Mesodermal cell (in vitro differentiated cells): ENCODE measurements at regions not wholly inside any gene's neighbourhood (a gene's known extent, or its start where the extent isn't known, plus 50 kb on each side); places are given as distances from the start of the nearest gene placed in this dataset.

Experiments used
- H3K27ac ChIP-seq: 2 replicates; pipeline ENCODE4 v1.7.0; 2013; ENCODE audit warnings: mild to moderate bottlenecking, low read depth, low read length, moderate library complexity; ENCODE audit not compliant: severe bottlenecking
- H3K36me3 ChIP-seq: 2 replicates; pipeline ENCODE4 v1.7.1; 2013; ENCODE audit warnings: mild to moderate bottlenecking, low read length, moderate library complexity; ENCODE audit not compliant: control insufficient read depth, insufficient read depth
- H3K4me1 ChIP-seq: one replicate; pipeline ENCODE4 v1.7.1; 2013; ENCODE audit warnings: mild to moderate bottlenecking, low read length; ENCODE audit not compliant: insufficient read depth, control insufficient read depth, poor library complexity, severe bottlenecking
- H3K4me3 ChIP-seq: 2 replicates; pipeline ENCODE4 v1.7.0; 2013; ENCODE audit warnings: low read length, control low read depth, mild to moderate bottlenecking; ENCODE audit not compliant: insufficient read depth, poor library complexity, severe bottlenecking; ENCODE audit errors: extremely low read depth
- H3K9me3 ChIP-seq: 2 replicates; pipeline ENCODE4 v1.7.1; 2013; ENCODE audit warnings: mild to moderate bottlenecking, low read length, moderate library complexity; ENCODE audit not compliant: control insufficient read depth
- WGBS, 2 experiments: methylation state at CpG; one replicate each; pipeline ENCODE4 v1.1.5; 2013; ENCODE audit warnings: missing lambda C conversion rate in 2 of 2; ENCODE audit not compliant: insufficient coverage in 2 of 2; 5-methylcytosine and 5-hydroxymethylcytosine counted together

DNA sequence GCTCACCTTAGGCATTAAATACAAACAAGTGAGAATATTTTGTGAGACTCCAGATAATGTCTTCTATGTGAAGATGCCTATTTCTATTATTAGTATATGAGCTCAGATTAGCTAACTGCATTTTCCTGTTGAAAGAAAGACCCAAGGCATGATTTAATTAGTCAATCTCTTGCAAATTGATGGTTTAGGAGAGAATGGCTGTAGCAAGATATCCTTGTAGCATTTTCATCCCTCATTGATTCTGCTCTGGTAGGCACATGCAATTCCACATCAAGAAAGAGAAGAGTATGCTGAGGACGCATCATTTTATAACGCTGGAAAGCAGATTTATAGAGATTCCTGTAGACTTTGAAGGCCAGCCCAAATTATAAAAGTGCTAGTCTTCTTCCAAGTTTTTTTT, 332.0 kb downstream of the SOX11 start:
- no peaks in the 10 kb centered on the region for H3K9me3 ChIP-seq
- no peak overlapping the region for H3K27ac ChIP-seq
- H3K4me3 ChIP-seq: no peak overlapping the region
- no peaks in the 10 kb centered on the region for H3K36me3 ChIP-seq
- no peaks in the 10 kb centered on the region for H3K4me1 ChIP-seq
- WGBS, 2 experiments: 100% methylated on average over 2 of the region's 2 CpGs; no CpG with 5 or more reads in 1 of the 2 experiments

DNA sequence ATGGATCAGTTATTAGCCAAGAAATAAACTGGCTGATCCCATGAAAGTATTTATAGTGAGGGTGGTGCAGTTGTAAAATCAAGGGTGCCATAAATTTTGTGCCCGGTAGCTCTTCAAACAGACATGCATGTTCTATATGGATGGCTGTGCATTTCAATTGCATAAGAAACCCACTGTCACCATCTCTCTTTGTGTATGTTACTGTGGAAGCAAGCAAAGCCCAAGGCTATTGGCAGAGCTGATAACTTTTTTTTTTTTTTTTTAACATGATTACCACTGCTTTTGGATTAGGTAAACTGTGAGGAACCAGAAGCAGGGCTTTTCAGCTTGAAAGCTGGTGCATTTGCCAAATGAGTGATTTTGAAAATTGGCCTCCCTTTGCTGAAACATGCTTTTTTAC, 332.6 kb downstream of the SOX11 start:
- no peak overlapping the region for H3K4me3 ChIP-seq
- no CpG with 5 or more reads among the region's 1 CpG for WGBS, 2 experiments
- H3K4me1 ChIP-seq: no peaks in the 10 kb centered on the region
- H3K36me3 ChIP-seq: no peaks in the 10 kb centered on the region
- H3K9me3 ChIP-seq: no peaks in the 10 kb centered on the region
- H3K27ac ChIP-seq: no peak overlapping the region

DNA sequence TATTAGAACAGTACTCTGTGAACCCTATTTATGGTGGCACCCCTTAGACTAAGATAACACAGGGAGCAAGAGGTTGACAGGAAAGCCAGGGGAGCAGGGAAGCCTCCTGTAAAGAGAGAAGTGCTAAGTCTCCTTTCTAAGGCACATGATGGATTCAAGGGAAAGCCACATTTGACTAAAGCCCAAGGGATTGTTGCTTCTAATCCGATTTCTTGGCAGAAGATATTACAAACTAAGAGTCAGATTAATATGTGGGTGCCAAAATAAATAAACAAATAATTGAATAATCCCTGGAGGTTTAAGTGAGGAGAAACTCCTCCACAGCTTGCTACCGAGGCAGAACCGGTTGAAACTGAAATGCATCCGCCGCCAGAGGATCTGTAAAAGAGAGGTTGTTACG, 333.2 kb downstream of the SOX11 start:
- 96 to 100% methylated on average over 4 to 5 of the region's 6 CpGs for WGBS, 2 experiments

GRCh38 chr2:6027066-6027465, 334.9 kb downstream of the SOX11 start:
- H3K4me3 ChIP-seq: no peak overlapping the region
- H3K9me3 ChIP-seq: no peaks in the 10 kb centered on the region
- no peaks in the 10 kb centered on the region for H3K36me3 ChIP-seq
- no peak overlapping the region for H3K27ac ChIP-seq
- H3K4me1 ChIP-seq: no peaks in the 10 kb centered on the region

More for the DNA sequence above, 333.2 kb downstream of the SOX11 start:
- no peak overlapping the region for H3K4me3 ChIP-seq
- no peaks in the 10 kb centered on the region for H3K9me3 ChIP-seq
- H3K4me1 ChIP-seq: no peaks in the 10 kb centered on the region
- no peak overlapping the region for H3K27ac ChIP-seq
- no peaks in the 10 kb centered on the region for H3K36me3 ChIP-seq

GRCh38 chr2:6031200-6031867, 339.1 kb downstream of the SOX11 start:
- no peaks in the 10 kb centered on the region for H3K36me3 ChIP-seq
- no peaks in the 10 kb centered on the region for H3K4me1 ChIP-seq
- no peak overlapping the region for H3K27ac ChIP-seq
- no peak overlapping the region for H3K4me3 ChIP-seq
- WGBS, 2 experiments: 92 to 100% methylated on average over 2 of the region's 5 CpGs
- no peaks in the 10 kb centered on the region for H3K9me3 ChIP-seq

DNA sequence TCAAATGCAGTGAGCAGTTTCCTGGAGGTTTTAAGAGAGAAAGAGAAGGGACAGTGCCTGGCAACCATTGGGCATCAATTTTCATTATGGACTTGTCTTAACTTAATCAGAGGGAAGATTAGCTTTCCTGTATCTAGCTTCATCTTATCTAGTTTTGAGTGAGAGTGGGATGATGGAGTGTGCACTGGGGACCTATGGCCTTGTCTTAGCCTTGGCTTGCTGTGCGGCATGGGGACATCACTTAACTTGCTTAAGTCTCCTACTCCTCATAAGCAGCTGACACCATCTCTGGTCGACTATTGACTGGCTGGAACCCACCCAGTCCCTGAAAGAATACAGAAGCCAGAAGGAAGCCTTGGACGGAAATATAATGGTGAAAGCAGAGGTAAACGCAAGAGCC, 344.0 kb downstream of the SOX11 start:
- WGBS, 2 experiments: 90 to 91% methylated on average over 3 of the region's 4 CpGs

GRCh38 chr2:6043238-6043637, 351.1 kb downstream of the SOX11 start:
- Histone ChIP-seq H3K4me3 (no peak overlapping the region), H3K27ac (no peak overlapping the region), H3K9me3 (no peaks in the 10 kb centered on the region), H3K36me3 (no peaks in the 10 kb centered on the region), H3K4me1 (no peaks in the 10 kb centered on the region)
- WGBS, 2 experiments: 85 to 89% methylated on average over 9 of the region's 9 CpGs

More for the DNA sequence above, 344.0 kb downstream of the SOX11 start:
- H3K4me3 ChIP-seq: no peak overlapping the region
- H3K27ac ChIP-seq: no peak overlapping the region
- H3K9me3 ChIP-seq: no peaks in the 10 kb centered on the region
- no peaks in the 10 kb centered on the region for H3K4me1 ChIP-seq
- H3K36me3 ChIP-seq: no peaks in the 10 kb centered on the region

- 86 to 100% methylated on average over 1 to 6 of the region's 8 CpGs for WGBS, 2 experiments
- H3K4me1 ChIP-seq: no peaks in the 10 kb centered on the region
- H3K27ac ChIP-seq: no peak overlapping the region
- H3K4me3 ChIP-seq: no peak overlapping the region
- no peaks in the 10 kb centered on the region for H3K9me3 ChIP-seq
- H3K36me3 ChIP-seq: no peaks in the 10 kb centered on the region
Observed at GRCh38 chr2:6052649-6053048, 360.5 kb downstream of the SOX11 start.

GRCh38 chr2:6053743-6054142, 361.6 kb downstream of the SOX11 start:
- no peak overlapping the region for H3K4me3 ChIP-seq
- WGBS, 2 experiments: 25 to 36% methylated on average over 2 to 4 of the region's 5 CpGs
- no peak overlapping the region for H3K27ac ChIP-seq
- H3K9me3 ChIP-seq: no peaks in the 10 kb centered on the region
- H3K4me1 ChIP-seq: no peaks in the 10 kb centered on the region
- H3K36me3 ChIP-seq: no peaks in the 10 kb centered on the region

DNA sequence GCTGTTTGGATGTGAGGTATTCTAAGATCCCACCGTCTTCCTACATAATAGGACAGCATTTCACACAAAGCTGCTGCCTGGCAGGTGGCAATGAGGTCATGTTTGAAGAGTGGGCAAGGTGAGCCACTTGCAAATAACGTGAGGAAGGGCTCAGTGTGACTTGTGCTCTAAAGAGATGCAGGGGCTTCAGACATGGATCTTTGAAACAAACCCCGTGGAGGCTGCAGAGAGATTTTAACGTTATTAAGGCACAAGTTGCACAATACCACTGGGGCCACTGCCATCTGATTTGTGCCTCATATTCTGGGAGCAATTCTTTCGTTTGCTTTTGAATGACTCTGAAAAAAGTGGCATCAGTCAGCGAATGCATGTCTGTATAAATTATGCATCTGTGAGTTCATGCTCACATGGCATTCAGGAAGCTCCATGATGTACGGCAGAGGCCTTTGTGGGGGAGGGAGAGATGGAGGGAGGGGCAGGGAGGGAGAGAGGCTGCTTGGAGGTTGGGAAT, 362.0 kb downstream of the SOX11 start:
- Histone ChIP-seq H3K36me3 (no peaks in the 10 kb centered on the region), H3K27ac (no peak overlapping the region), H3K9me3 (no peaks in the 10 kb centered on the region), H3K4me3 (no peak overlapping the region), H3K4me1 (no peaks in the 10 kb centered on the region)
- 25 to 38% methylated on average over 6 of the region's 7 CpGs for WGBS, 2 experiments

- WGBS, 2 experiments: 89 to 97% methylated on average over 3 to 4 of the region's 5 CpGs
- H3K36me3 ChIP-seq: no peaks in the 10 kb centered on the region
- H3K4me1 ChIP-seq: no peaks in the 10 kb centered on the region
Observed at GRCh38 chr2:6060992-6061663, 368.9 kb downstream of the SOX11 start.

More at GRCh38 chr2:6060992-6061663, 368.9 kb downstream of the SOX11 start:
- no peaks in the 10 kb centered on the region for H3K9me3 ChIP-seq
- no peak overlapping the region for H3K27ac ChIP-seq
- H3K4me3 ChIP-seq: no peak overlapping the region
